ENCODE measurements at regions not wholly inside any gene's neighbourhood (a gene's known extent, or its start where the extent isn't known, plus 50 kb on each side); places are given as distances from the start of the nearest gene placed in this dataset.

DNA sequence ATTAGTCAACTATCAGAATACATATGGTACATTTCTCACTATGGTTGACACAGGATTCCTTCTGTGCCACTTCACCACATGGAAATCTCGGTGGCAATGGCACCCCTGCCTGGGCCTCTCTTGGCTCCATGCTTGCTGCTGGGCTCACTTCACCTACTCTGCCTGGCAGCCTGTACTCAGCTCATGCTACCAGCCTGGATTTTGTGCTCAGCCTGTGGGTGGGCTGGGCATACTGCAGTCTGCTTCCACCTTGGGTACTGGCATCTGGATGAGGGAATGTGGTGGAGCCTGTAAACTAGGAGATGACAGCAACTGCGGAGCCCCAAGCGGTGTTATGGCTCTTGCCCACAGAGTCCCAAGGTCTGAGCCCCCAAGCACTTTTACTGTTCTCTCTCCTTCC lies 604.1 kb downstream of the MTRR start:
- TF ChIP-seq, protein P1, sequence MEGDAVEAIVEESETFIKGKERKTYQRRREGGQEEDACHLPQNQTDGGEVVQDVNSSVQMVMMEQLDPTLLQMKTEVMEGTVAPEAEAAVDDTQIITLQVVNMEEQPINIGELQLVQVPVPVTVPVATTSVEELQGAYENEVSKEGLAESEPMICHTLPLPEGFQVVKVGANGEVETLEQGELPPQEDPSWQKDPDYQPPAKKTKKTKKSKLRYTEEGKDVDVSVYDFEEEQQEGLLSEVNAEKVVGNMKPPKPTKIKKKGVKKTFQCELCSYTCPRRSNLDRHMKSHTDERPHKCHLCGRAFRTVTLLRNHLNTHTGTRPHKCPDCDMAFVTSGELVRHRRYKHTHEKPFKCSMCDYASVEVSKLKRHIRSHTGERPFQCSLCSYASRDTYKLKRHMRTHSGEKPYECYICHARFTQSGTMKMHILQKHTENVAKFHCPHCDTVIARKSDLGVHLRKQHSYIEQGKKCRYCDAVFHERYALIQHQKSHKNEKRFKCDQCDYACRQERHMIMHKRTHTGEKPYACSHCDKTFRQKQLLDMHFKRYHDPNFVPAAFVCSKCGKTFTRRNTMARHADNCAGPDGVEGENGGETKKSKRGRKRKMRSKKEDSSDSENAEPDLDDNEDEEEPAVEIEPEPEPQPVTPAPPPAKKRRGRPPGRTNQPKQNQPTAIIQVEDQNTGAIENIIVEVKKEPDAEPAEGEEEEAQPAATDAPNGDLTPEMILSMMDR (IDR thresholded peaks at IDR 0.05) = no peak
- no peak for TF ChIP-seq EZH2 (IDR thresholded peaks at IDR 0.05)
- TF ChIP-seq EZH2phosphoT487 (IDR thresholded peaks at IDR 0.05) = no peak
